T-helper 2 cell (primary cell): ENCODE measurements at regions not wholly inside any gene's neighbourhood (a gene's known extent, or its start where the extent isn't known, plus 50 kb on each side); places are given as distances from the start of the nearest gene placed in this dataset.

ENCODE experiments used
- DNase-seq, 5 experiments: peaks; one replicate each; pipeline versions ENCODE4 v3.0.0 to v3.0.0-alpha.2; 2012 to 2022

GRCh38 chr16:74232806-74233465 lies 63.7 kb upstream of the PSMD7 start:
- no peak for DNase-seq

GRCh38 chr16:74230126-74230525 lies 66.5 kb upstream of the PSMD7 start:
- no peak for DNase-seq

- DNase-seq: no peak
Observed at GRCh38 chr16:74226338-74226954, 70.2 kb upstream of the PSMD7 start.

GRCh38 chr16:74224828-74225612 lies 71.6 kb upstream of the PSMD7 start:
- DNase-seq: no peak

GRCh38 chr16:74221828-74222227 lies 74.8 kb upstream of the PSMD7 start:
- no peak for DNase-seq

GRCh38 chr16:74219706-74220105 lies 76.9 kb upstream of the PSMD7 start:
- no peak for DNase-seq

- no peak for DNase-seq
Observed at GRCh38 chr16:74218871-74219270, 77.7 kb upstream of the PSMD7 start.

- DNase-seq: no peak
Observed at GRCh38 chr16:74216319-74216718, 80.3 kb upstream of the PSMD7 start.

- DNase-seq: no peak
Observed at GRCh38 chr16:74215249-74215648, 81.4 kb upstream of the PSMD7 start.

- DNase-seq: no peak
Observed at GRCh38 chr16:74213372-74213771, 83.2 kb upstream of the PSMD7 start.

- no peak for DNase-seq
Observed at GRCh38 chr16:74210245-74210644, 86.4 kb upstream of the PSMD7 start.

GRCh38 chr16:74202009-74202408 lies 94.6 kb upstream of the PSMD7 start:
- DNase-seq: no peak

- DNase-seq: no peak
Observed at GRCh38 chr16:74201576-74201975, 95.0 kb upstream of the PSMD7 start.

- no peak for DNase-seq
Observed at GRCh38 chr16:74200921-74201320, 95.7 kb upstream of the PSMD7 start.

- no peak for DNase-seq
Observed at GRCh38 chr16:74199842-74200124, 96.8 kb upstream of the PSMD7 start.

GRCh38 chr16:74199066-74199841 lies 97.4 kb upstream of the PSMD7 start:
- no peak for DNase-seq

GRCh38 chr16:74192281-74192797 lies 104.3 kb upstream of the PSMD7 start:
- DNase-seq: no peak

GRCh38 chr16:74190292-74190691 lies 106.3 kb upstream of the PSMD7 start:
- no peak for DNase-seq

GRCh38 chr16:74188856-74189255 lies 107.8 kb upstream of the PSMD7 start:
- no peak for DNase-seq

GRCh38 chr16:74186561-74186971 lies 110.0 kb upstream of the PSMD7 start:
- no peak for DNase-seq

- no peak for DNase-seq
Observed at GRCh38 chr16:74184839-74185238, 111.8 kb upstream of the PSMD7 start.

- DNase-seq: no peak
Observed at GRCh38 chr16:74183601-74184360, 112.8 kb upstream of the PSMD7 start.
